HG03066 (cell line): ENCODE measurements at regions not wholly inside any gene's neighbourhood (a gene's known extent, or its start where the extent isn't known, plus 50 kb on each side); places are given as distances from the start of the nearest gene placed in this dataset.

Experiments used
- ATAC-seq: cut with Tn5 transposase; IDR thresholded peaks from one replicate; pipeline ENCODE4 v1.9.1; 2021; ENCODE audit warnings: low read depth; ENCODE audit not compliant: unreplicated experiment

DNA sequence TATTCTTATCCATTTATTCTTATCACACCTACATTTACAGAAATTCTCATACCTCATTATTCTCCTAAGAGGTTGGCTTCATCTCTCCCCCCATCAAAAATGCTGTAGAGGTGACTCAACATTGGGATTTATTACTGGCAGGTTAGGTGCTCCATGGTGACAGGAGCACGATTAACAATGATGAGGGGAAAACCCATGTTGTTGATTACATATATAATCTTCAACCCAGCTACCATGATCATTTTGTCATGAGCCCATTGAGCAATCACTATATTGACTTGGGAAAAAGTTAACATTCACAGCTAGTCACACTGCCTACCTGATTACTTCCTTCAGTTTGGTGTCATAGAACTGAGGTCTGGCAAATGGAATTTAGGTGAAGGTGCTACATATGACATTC, 712.1 kb upstream of the CHRM3 start:
- ATAC-seq, result no peak

DNA sequence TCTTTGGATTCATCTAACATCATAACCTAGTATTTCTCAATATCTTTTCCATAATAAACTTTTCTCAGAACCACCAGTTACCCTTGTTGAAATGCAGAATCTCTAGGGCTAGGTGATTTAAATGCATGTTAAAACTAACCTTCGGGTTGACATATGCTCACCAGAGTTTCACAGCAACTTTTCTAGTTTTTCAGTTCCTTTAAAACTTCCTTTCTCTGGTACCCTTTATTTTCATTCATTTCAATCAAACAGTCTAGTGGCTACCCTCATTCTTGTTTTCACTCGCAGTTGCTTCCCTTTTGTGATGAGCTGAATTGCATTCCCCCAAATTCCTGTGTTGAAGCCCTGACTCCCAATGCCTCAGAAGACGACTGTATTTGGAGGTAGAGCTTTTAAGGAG, 712.8 kb upstream of the CHRM3 start:
- no peak for ATAC-seq

- ATAC-seq, result no peak
These were observed 713.6 kb upstream of the CHRM3 start for GRCh38 chr1:238672806-238673205.

DNA sequence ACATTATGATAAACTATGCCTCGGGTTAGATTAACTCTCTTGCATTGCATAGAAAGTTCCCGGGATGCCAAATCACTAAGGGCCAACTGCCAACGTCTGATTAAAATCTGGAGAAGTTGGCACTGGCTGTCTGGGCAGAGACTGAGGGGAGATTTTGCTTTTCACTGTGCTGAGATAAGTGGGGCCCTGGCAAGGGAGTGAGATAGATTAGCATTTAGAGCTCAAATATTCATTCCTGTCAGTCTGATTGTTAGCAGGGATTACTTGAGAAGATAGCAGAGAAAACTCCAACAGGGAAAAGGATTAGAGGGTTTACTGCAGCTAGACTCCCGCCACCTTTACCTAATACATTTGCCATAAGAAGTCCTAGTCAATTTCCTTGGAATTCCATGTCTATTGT, 714.1 kb upstream of the CHRM3 start:
- ATAC-seq, result no peak

DNA sequence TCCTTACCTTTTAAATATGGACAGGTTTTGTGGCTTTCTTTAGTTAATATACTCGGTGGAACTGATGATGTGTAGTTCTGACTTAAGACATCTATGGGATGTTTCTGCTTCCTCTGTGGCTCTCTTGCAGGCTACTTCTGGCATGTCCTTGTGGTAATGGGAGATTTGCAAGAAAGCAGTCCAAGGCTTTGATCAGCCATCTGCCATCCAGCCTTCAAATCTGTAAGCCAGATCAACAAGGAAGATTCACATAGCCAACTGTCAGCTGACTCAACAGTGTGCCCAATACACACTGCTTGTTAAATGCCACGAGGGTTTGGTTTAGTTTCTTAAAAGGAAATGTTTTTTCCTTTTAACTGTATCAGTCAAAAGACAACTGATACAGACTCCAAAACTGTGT, 722.2 kb upstream of the CHRM3 start:
- no peak for ATAC-seq

- ATAC-seq, result no peak
These were observed 725.5 kb upstream of the CHRM3 start for GRCh38 chr1:238660849-238661248.

- no peak for ATAC-seq
These were observed 727.6 kb upstream of the CHRM3 start for GRCh38 chr1:238658763-238659162.

DNA sequence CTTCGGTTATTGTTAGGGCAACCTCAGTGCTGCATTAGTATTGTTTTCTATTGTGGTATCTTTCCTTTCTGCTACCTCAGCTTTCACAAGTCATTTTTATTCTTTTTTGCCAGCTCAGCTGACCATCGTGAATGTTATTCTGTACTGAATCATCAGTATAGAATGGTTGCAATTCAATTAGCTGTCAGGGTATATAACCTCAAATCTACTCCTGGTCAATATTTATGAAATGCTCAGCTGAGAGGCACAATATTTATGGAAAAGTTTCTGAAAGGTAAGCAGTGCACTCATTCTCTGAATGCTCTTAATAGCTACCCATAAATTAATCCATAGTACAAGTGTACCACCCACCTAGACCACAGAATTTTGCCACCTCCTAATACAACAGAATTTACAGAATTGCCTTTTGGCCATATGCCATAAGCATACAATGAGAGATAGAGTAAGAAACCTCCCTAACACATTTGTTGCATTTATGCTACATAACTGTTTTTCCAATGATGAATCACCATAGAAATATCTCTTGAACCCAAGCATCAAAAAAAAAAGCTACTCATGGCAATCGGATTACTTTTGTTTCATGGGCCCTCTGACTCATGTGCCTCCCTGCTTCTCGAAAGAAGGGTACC, 732.6 kb upstream of the CHRM3 start:
- no peak for ATAC-seq

GRCh38 chr1:238652346-238652968, 733.9 kb upstream of the CHRM3 start:
- no peak for ATAC-seq

- no peak for ATAC-seq
These were observed 737.2 kb upstream of the CHRM3 start for GRCh38 chr1:238649200-238649599.

DNA sequence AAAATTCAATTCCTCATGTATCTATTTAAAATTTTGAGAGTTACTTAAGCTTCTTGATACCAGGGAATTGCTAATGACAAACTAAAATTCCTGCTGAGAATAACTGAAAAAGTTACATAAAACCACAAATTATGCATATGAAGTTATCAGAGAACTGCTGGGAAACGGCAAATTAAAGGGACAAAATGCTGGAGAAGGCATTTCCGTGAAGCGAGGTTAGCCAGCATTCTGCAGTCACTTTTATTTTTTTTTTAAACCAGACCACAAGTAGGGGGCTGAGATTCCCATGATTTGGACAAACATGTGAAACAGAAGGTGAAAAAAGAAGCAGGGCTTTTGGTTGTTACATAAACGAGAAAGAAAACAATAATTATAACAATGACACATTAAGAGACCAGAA, 737.6 kb upstream of the CHRM3 start:
- ATAC-seq, result no peak

DNA sequence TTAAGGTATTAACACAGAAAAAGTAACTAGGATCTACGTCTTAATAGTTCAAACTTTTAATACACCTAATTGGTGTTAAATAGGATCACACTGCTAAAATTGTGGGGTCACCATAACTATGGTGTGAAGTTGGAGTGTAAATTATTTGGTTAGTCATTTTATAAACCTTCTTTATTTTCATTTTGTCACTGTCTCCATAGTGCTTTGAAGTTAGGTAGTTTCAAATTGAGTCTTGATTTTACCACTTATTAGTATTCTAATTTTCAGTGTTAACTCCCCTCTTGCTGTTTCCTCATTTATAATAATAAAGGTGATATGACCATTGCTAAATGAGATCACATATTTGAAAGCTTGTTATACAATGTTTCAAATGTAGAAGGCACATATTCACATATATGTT, 738.1 kb upstream of the CHRM3 start:
- no peak for ATAC-seq

- ATAC-seq, result no peak
These were observed 738.5 kb upstream of the CHRM3 start for GRCh38 chr1:238647877-238648276.

DNA sequence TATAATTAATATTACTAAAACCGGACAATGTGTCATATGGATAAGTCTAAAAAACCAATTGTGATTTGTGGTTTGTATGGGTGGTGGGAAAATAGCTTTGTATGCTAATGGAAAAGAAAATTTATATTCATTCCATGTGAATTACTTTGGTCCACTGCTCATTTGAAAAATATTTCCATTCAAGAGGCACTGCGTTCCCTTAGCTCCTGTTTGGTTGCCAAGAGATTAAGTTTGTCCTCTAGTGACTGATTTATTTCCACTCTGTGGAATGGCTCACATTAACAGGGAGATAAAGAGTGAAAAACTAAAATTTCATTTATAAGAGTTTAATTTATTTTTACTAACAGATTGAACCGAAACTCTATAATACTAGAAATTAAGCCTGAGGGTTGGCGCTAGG, 744.1 kb upstream of the CHRM3 start:
- ATAC-seq, result no peak

- no peak for ATAC-seq
These were observed 746.5 kb upstream of the CHRM3 start for GRCh38 chr1:238639861-238640260.

DNA sequence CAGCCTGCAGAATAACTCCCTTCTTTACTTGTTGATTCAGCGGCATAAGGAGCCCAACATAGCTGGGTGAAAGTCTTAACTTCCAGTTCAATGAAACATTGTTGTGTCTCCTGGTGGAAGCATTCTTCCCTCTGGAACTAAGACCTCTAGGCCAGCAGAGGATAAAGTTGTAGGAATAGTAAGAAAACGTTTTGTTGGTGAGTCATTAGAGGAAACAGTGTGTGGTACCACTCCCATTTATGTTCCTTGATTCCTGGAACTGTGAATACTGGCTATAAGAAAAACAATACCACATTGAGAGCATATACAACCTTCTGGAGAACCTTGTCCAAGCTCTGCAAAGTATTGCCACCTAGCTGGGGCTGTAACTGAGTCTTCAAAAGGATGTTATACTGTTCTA, 737.4 kb upstream of the ZP4 start:
- ATAC-seq, result no peak

- no peak for ATAC-seq
These were observed 734.1 kb upstream of the ZP4 start for GRCh38 chr1:238624776-238625175.

- no peak for ATAC-seq
These were observed 730.7 kb upstream of the ZP4 start for GRCh38 chr1:238621405-238621804.

DNA sequence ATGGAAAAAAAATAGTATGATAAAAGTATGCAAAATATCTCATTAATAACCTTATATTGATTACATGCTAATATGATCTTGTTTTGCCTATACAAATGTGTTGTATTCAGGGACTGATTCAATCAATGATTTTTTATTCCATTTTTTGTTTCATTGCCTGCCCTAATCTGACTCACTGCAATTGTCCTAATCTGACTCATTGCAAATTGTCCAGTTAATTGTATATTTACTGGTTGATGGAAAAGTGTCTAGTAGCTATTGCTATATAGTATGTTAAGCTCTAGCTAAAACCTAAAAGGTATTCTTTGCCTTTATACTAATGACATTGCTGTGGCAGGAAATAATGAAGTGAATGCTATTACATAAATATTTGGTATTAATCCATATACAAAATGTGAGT, 728.9 kb upstream of the ZP4 start:
- ATAC-seq, result no peak

GRCh38 chr1:238611406-238611805, 720.7 kb upstream of the ZP4 start:
- ATAC-seq, result no peak

- ATAC-seq, result no peak
These were observed 717.4 kb upstream of the ZP4 start for GRCh38 chr1:238608144-238608543.

- ATAC-seq, result no peak
These were observed 716.2 kb upstream of the ZP4 start for GRCh38 chr1:238606896-238607295.

GRCh38 chr1:238606457-238606856, 715.7 kb upstream of the ZP4 start:
- no peak for ATAC-seq
